HL-60 (cell line): ENCODE measurements at regions not wholly inside any gene's neighbourhood (a gene's known extent, or its start where the extent isn't known, plus 50 kb on each side); places are given as distances from the start of the nearest gene placed in this dataset.

Source experiments
- DNase-seq, 2 experiments: peaks; one replicate each; pipeline ENCODE4 v3.0.0-alpha.2; 2010 to 2020; ENCODE audit warnings: low read depth in 1 of 2, low spot score in 1 of 2
- H3K27ac ChIP-seq: fragments of 250-450 bp; sonication (Bioruptor Pico); replicated peaks from 2 replicates; pipeline ENCODE4 v1.5.1; 2020; ENCODE audit warnings: mild to moderate bottlenecking, moderate library complexity
- H3K27me3 ChIP-seq: fragments of 250-450 bp; sonication (Bioruptor Pico); 2 replicates; pipeline ENCODE4 v1.5.1; 2021; ENCODE audit warnings: mild to moderate bottlenecking, moderate library complexity; ENCODE audit not compliant: insufficient read depth, poor library complexity, severe bottlenecking
- H3K4me3 ChIP-seq: replicated peaks from 2 replicates; pipeline ENCODE4 v1.5.1; 2011; ENCODE audit warnings: mild to moderate bottlenecking, control low read depth, low read length; ENCODE audit not compliant: insufficient read depth
- CTCF ChIP-seq: IDR thresholded peaks from one replicate; pipeline ENCODE4 v1.5.1; 2011; ENCODE audit warnings: low read length, control low read depth, inconsistent platforms; ENCODE audit not compliant: insufficient read depth
- GABPA ChIP-seq: IDR thresholded peaks from 2 replicates; pipeline ENCODE4 v1.6.1; 2012; ENCODE audit warnings: low read depth
- POLR2AphosphoS5 ChIP-seq: IDR thresholded peaks from 2 replicates; pipeline ENCODE4 v1.6.1; 2012; ENCODE audit warnings: low read depth
- REST ChIP-seq: IDR thresholded peaks from 2 replicates; pipeline ENCODE4 v1.6.1; 2012; ENCODE audit warnings: low read depth; ENCODE audit not compliant: insufficient replicate concordance
- SPI1 ChIP-seq: IDR thresholded peaks from 2 replicates; pipeline ENCODE4 v1.6.1; 2012; ENCODE audit warnings: low read depth, mild to moderate bottlenecking, borderline replicate concordance

DNA sequence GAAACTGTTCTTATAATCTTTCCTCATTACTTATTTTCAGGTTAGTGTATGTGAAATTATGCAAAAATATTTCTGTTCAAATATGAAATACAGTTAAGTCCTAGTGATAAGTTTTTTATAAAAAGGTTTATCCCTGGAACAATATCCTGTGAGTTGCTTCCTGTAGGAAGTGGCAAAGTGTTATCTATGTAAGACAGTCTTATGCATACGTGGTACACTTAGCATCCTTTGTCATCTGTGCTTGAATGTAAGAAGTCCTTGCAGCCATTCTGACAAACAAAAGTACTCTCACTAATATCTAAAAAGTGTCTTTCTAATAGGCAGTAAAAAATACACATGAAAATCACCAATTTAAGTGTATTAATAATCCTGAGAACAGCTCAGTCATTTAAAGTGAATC, 372.5 kb upstream of the BCHE start:
- TF ChIP-seq GABPA (no peak), POLR2AphosphoS5 (no peak), SPI1 (no peak), REST (no peak), CTCF (no peak)
- no peak for DNase-seq
- H3K27ac ChIP-seq: no peak overlapping the region
- H3K4me3 ChIP-seq: no peak overlapping the region
- H3K27me3 ChIP-seq: no peaks in the 10 kb centered on the region

- Histone ChIP-seq H3K4me3 (no peak overlapping the region), H3K27me3 (no peaks in the 10 kb centered on the region), H3K27ac (no peak overlapping the region)
- DNase-seq: no peak
- TF ChIP-seq CTCF: no peak
- TF ChIP-seq REST: no peak
- no peak for TF ChIP-seq GABPA
- TF ChIP-seq POLR2AphosphoS5: no peak
- TF ChIP-seq SPI1: no peak
These were observed 367.9 kb upstream of the BCHE start for GRCh38 chr3:166205158-166205557.

DNA sequence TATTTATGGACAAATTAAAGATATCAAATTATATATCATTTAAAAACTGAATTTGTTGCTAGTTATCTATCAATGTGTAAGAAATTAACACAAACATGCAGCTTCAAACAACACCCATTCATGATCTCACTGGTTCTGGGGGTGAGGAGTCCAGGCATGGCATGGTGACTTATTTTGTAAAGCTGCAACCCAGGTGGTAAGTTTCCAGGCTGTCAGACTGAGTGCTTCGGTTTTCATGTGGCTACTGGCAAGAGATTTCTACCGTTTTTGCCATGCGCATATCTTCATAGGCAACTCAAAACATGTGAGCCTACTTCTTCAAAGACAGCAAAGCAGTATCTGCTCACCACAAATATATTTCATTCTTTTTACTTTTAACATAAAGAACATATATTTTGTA, 364.3 kb upstream of the BCHE start:
- TF ChIP-seq CTCF (no peak), SPI1 (no peak), GABPA (no peak), REST (no peak), POLR2AphosphoS5 (no peak)
- H3K27ac ChIP-seq: no peak overlapping the region
- no peaks in the 10 kb centered on the region for H3K27me3 ChIP-seq
- DNase-seq: no peak
- H3K4me3 ChIP-seq: no peak overlapping the region
